ENCODE measurements at regions not wholly inside any gene's neighbourhood (a gene's known extent, or its start where the extent isn't known, plus 50 kb on each side); places are given as distances from the start of the nearest gene placed in this dataset.

DNA sequence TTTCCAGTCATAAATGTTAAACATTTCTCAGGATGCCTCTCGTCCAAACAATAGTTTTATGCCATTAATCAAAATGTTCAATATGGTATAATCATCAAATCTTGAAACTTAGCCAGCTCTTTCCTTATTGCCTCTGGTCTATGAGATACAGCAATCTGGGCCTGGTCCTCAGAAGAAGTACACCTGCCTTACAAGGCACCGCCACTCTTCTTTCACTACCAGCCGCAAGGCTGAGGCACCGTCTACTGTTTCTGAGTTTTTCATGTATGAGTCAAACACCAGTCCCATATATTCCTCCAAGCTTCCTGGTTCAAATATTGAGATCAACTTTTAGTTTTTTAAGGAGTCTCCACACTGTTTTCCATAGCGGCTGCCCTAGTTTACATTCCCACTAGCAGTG, 600.6 kb upstream of the FAT3 start:
- TF ChIP-seq, protein P1, sequence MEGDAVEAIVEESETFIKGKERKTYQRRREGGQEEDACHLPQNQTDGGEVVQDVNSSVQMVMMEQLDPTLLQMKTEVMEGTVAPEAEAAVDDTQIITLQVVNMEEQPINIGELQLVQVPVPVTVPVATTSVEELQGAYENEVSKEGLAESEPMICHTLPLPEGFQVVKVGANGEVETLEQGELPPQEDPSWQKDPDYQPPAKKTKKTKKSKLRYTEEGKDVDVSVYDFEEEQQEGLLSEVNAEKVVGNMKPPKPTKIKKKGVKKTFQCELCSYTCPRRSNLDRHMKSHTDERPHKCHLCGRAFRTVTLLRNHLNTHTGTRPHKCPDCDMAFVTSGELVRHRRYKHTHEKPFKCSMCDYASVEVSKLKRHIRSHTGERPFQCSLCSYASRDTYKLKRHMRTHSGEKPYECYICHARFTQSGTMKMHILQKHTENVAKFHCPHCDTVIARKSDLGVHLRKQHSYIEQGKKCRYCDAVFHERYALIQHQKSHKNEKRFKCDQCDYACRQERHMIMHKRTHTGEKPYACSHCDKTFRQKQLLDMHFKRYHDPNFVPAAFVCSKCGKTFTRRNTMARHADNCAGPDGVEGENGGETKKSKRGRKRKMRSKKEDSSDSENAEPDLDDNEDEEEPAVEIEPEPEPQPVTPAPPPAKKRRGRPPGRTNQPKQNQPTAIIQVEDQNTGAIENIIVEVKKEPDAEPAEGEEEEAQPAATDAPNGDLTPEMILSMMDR (IDR thresholded peaks at IDR 0.05): no peak
- TF ChIP-seq SIN3A (IDR thresholded peaks at IDR 0.05; ENCODE audit: borderline replicate concordance, insufficient read depth, low read depth, low read length): no peak
